A549 (cell line): ENCODE measurements at regions not wholly inside any gene's neighbourhood (a gene's known extent, or its start where the extent isn't known, plus 50 kb on each side); places are given as distances from the start of the nearest gene placed in this dataset.
A peak's percentile ranks its signal among the peaks of the same experiment; 100 is the strongest.

Experiments used
- ATAC-seq, 2 experiments: fragments of 200-7000 bp in 1 of 2; fragments of >200 bp in 1 of 2; cut with Nextera tagmentation in 1 of 2; cut with Tn5 transposase in 1 of 2; 3 replicates each; pipeline versions ENCODE4 v1.8.0 to v1.9.1; 2018 to 2020; ENCODE audit warnings: mild to moderate bottlenecking in 1 of 2, moderate library complexity in 1 of 2
- CTCF ChIA-PET: fragments of 300-600 bp; sonication (Branson Sonifier 250); formaldehyde crosslinking; extraction: SDS; loops from one replicate; lab custom pipeline; 2021; ENCODE audit warnings: antibody characterized with exemption, inconsistent platforms; lab: Yijun Ruan, JAX
- POLR2A ChIA-PET: fragments of 350-600 bp; formaldehyde crosslinking; extraction: SDS; loops from one replicate; lab custom pipeline; 2021; ENCODE audit warnings: antibody characterized with exemption, inconsistent platforms; lab: Yijun Ruan, JAX
- DNase-seq, 2 experiments: peaks; one replicate each; pipeline versions ENCODE4 v3.0.0 to v3.0.0-alpha.2; 2011 to 2016; ENCODE audit warnings: low read depth in 1 of 2, low spot score in 1 of 2
- FAIRE-seq: peaks from 2 replicates; lab custom pipeline; 2011; peaks lifted over from hg19 to GRCh38; lab: Jason Lieb, UNC
- H3K27ac ChIP-seq, 2 experiments: fragments of >200 bp; sonication (Bioruptor Twin); formaldehyde crosslinking; 3 replicates each; pipeline ENCODE4 v1.5.1; 2016 to 2017
- H3K4me1 ChIP-seq: fragments of >200 bp; sonication (Bioruptor Twin); formaldehyde crosslinking; 3 replicates; pipeline ENCODE4 v1.6.1; 2016
- H3K4me2 ChIP-seq: fragments of >200 bp; sonication (Bioruptor Twin); formaldehyde crosslinking; 3 replicates; pipeline ENCODE4 v1.6.1; 2016
- H3K4me3 ChIP-seq: fragments of >200 bp; sonication (Bioruptor Twin); formaldehyde crosslinking; 3 replicates; pipeline ENCODE4 v1.5.1; 2016
- H3K9me3 ChIP-seq: fragments of >200 bp; sonication (Bioruptor Twin); formaldehyde crosslinking; 3 replicates; pipeline ENCODE4 v1.6.1; 2016
- BCL3 ChIP-seq: fragments of >200 bp; sonication (Bioruptor Twin); formaldehyde crosslinking; IDR thresholded peaks from 3 replicates; pipeline ENCODE4 v1.6.1; 2016
- CEBPB ChIP-seq, 2 experiments: fragments of >200 bp in 1 of 2; sonication (Bioruptor Twin) in 1 of 2; formaldehyde crosslinking in 1 of 2; IDR thresholded peaks; 2 replicates each; pipeline ENCODE4 v1.6.1; 2012 to 2016
- CHD2 ChIP-seq: fragments of 150-350 bp; IDR thresholded peaks from 2 replicates; pipeline ENCODE4 v1.6.1; 2014; ENCODE audit warnings: low read length; ENCODE audit not compliant: partially characterized antibody
- CHD4 ChIP-seq: fragments of 200-600 bp; sonication (generic); IDR thresholded peaks from 2 replicates; pipeline ENCODE4 v1.6.1; 2016; ENCODE audit warnings: antibody characterized with exemption, mild to moderate bottlenecking, borderline replicate concordance
- EHF ChIP-seq: fragments of 250-450 bp; sonication (Bioruptor Pico); IDR thresholded peaks from 2 replicates; pipeline ENCODE4 v1.5.0; 2020; ENCODE audit warnings: mild to moderate bottlenecking
- EHMT2 ChIP-seq: fragments of 200-600 bp; sonication (generic); IDR thresholded peaks from 2 replicates; pipeline ENCODE4 v1.6.1; 2016; ENCODE audit warnings: antibody characterized with exemption, low read depth, mild to moderate bottlenecking, moderate library complexity
- ELK1 ChIP-seq: fragments of 150-350 bp; IDR thresholded peaks from 2 replicates; pipeline ENCODE4 v1.6.1; 2014; ENCODE audit warnings: low read depth, mild to moderate bottlenecking, low read length
- GATA3 ChIP-seq: IDR thresholded peaks from 2 replicates; pipeline ENCODE4 v1.6.1; 2012; ENCODE audit warnings: borderline replicate concordance
- HOXB13 ChIP-seq: fragments of 250-450 bp; sonication (Bioruptor Pico); IDR thresholded peaks from 2 replicates; pipeline ENCODE4 v1.5.0; 2020; ENCODE audit warnings: low read depth, mild to moderate bottlenecking, moderate library complexity
- HOXB5 ChIP-seq: fragments of 250-450 bp; sonication (Bioruptor Pico); IDR thresholded peaks from 2 replicates; pipeline ENCODE4 v1.5.0; 2020; ENCODE audit warnings: mild to moderate bottlenecking, moderate library complexity
- KDM1A ChIP-seq: fragments of 200-600 bp; sonication (generic); IDR thresholded peaks from 2 replicates; pipeline ENCODE4 v1.6.1; 2016; ENCODE audit warnings: low read depth, mild to moderate bottlenecking
- MYC ChIP-seq: IDR thresholded peaks from 2 replicates; pipeline ENCODE4 v1.6.1; 2012; ENCODE audit warnings: mild to moderate bottlenecking, inconsistent platforms, low read length, improper control_type of control experiment, borderline replicate concordance
- NFE2L2 ChIP-seq: fragments of 150-350 bp; conservative IDR thresholded peaks from 2 replicates; pipeline ENCODE4 v1.6.1; 2014; ENCODE audit warnings: low read length
- NR3C1 ChIP-seq: fragments of >200 bp; sonication (Bioruptor Twin); formaldehyde crosslinking; IDR thresholded peaks from 3 replicates; pipeline ENCODE4 v1.6.1; 2017
- POLR2A ChIP-seq: IDR thresholded peaks from 2 replicates; pipeline ENCODE4 v1.6.1; 2012; ENCODE audit warnings: mild to moderate bottlenecking, low read length
- POLR2AphosphoS2 ChIP-seq: conservative IDR thresholded peaks from 2 replicates; pipeline ENCODE4 v1.6.1; 2012; ENCODE audit warnings: low read length, improper control_type of control experiment, inconsistent platforms
- SREBF2 ChIP-seq: fragments of 450-650 bp; IDR thresholded peaks from 2 replicates; pipeline ENCODE4 v1.6.1; 2014; ENCODE audit warnings: mild to moderate bottlenecking, moderate library complexity
- TP53 ChIP-seq: fragments of 250-450 bp; sonication (Bioruptor Pico); IDR thresholded peaks from 2 replicates; pipeline ENCODE4 v1.5.0; 2021; ENCODE audit warnings: mild to moderate bottlenecking, moderate library complexity
- ZC3H11A ChIP-seq: fragments of 450-650 bp; IDR thresholded peaks from 2 replicates; pipeline ENCODE4 v1.6.1; 2014; ENCODE audit warnings: antibody characterized with exemption, mild to moderate bottlenecking
- ZFP36 ChIP-seq: fragments of 450-650 bp; IDR thresholded peaks from 2 replicates; pipeline ENCODE4 v1.6.1; 2014; ENCODE audit warnings: borderline replicate concordance; ENCODE audit not compliant: partially characterized antibody
- ZNF302 ChIP-seq: fragments of 250-450 bp; sonication (Bioruptor Pico); IDR thresholded peaks from 2 replicates; pipeline ENCODE4 v1.9.0; 2021; ENCODE audit warnings: inconsistent platforms, mild to moderate bottlenecking, moderate library complexity
- ZSCAN20 ChIP-seq: fragments of 250-450 bp; sonication (Bioruptor Pico); IDR thresholded peaks from 2 replicates; pipeline ENCODE4 v1.8.0; 2022; ENCODE audit warnings: mild to moderate bottlenecking, moderate library complexity
- WGBS: methylation state at CpG from one replicate; pipeline ENCODE4 v1.1.6; 2017; ENCODE audit errors: missing lambda C conversion rate; 5-methylcytosine and 5-hydroxymethylcytosine counted together
- TF ChIP-seq, protein P1 (sequence below): fragments of 450-650 bp; IDR thresholded peaks from 2 replicates; pipeline ENCODE4 v1.6.1; 2014; ENCODE audit warnings: antibody characterized with exemption
- TF ChIP-seq, protein P2 (sequence below): fragments of 250-450 bp; sonication (Bioruptor Pico); IDR thresholded peaks from 2 replicates; pipeline ENCODE4 v1.5.0; 2020; ENCODE audit warnings: low read depth, mild to moderate bottlenecking, moderate library complexity
- TF ChIP-seq, protein P3 (sequence below): fragments of >200 bp; sonication (Bioruptor Twin); formaldehyde crosslinking; IDR thresholded peaks from 3 replicates; pipeline ENCODE4 v1.5.1; 2016

- ChIA-PET POLR2A (no interaction called here), CTCF (no interaction called here)
- ATAC-seq (no peak), FAIRE-seq (no peak), DNase-seq (no peak)
- Histone ChIP-seq H3K4me2 (0 out of 3 replicates have a peak overlapping the region, but pooled peaks have one; percentile 1), H3K4me1 (no peaks in the 10 kb centered on the region), H3K4me3 (no peak overlapping the region)
- TF ChIP-seq ELK1: no peak
- TF ChIP-seq, all 56 proteins: peak for 0
- no peak overlapping the region for H3K27ac ChIP-seq
- WGBS: 26% methylated on average over 4 of the region's 4 CpGs
- H3K9me3 ChIP-seq: no peaks in the 10 kb centered on the region
Observed at GRCh38 chr18:2442726-2443275, 128.5 kb downstream of the METTL4 start.

GRCh38 chr18:2444201-2444875 is 127.0 kb downstream of the METTL4 start:
- Histone ChIP-seq H3K27ac (no peak overlapping the region), H3K4me2 (no peak overlapping the region)
- CTCF ChIA-PET: interaction anchor here (0.8 to 1.5 kb wide), 2 partner anchors 24 to 326 kb away, joined by 3 to 4 read pairs; no protein-coding TSS in a partner anchor
- no peak for FAIRE-seq
- TF ChIP-seq ZFP36 (no peak), EHF (no peak), ZNF302 (CRISPR knock-in tag) (no peak), CEBPB (IDR thresholded peaks at IDR 0.05) (no peak), CHD2 (no peak), SREBF2 (no peak), EHMT2 (no peak), BCL3 (no peak), ELK1 (no peak), GATA3 (no peak), TP53 (CRISPR knock-in tag) (no peak), POLR2A (no peak), HOXB13 (CRISPR knock-in tag) (no peak), NFE2L2 (no peak)
- TF ChIP-seq, protein P1, sequence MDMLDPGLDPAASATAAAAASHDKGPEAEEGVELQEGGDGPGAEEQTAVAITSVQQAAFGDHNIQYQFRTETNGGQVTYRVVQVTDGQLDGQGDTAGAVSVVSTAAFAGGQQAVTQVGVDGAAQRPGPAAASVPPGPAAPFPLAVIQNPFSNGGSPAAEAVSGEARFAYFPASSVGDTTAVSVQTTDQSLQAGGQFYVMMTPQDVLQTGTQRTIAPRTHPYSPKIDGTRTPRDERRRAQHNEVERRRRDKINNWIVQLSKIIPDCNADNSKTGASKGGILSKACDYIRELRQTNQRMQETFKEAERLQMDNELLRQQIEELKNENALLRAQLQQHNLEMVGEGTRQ: no peak
- TF ChIP-seq, all 56 proteins: peak for 0
- WGBS: 36% methylated on average over 5 of the region's 5 CpGs
- no peak for ATAC-seq
- POLR2A ChIA-PET: no interaction called here
- no peaks in the 10 kb centered on the region for H3K4me1 ChIP-seq
- no peak for DNase-seq
- H3K9me3 ChIP-seq: no peaks in the 10 kb centered on the region
- H3K4me3 ChIP-seq: no peak overlapping the region

DNA sequence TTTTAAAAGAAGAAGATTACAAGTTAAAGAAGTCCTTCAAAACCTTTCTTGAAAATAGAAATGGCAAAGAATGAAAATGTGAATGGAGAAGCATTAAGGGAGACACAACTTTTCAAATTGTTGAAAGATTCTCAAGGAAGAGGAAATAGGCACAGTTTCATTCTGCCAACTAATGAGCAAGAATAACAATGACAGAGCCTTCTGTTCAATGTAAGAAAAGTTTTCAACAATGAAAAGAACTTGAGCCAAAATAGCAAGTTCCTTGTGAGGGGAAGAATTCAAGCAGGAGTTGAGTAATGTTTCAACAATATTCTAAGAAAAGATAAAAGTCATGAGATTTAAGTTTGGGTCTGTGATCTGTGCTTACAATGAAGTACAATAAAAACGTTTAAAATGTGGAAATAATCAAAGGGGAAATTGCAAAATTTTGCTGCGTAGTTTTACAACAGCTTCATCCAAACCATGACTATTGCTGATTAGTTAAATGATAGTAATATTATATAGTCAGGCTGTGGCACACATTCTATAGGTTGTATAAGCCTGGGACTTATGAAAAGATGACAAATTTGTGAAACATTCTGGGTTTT is 122.6 kb downstream of the METTL4 start:
- no peaks in the 10 kb centered on the region for H3K9me3 ChIP-seq
- FAIRE-seq: no peak
- H3K4me1 ChIP-seq: no peaks in the 10 kb centered on the region
- no peak for ATAC-seq
- DNase-seq: no peak
- POLR2A ChIA-PET: no interaction called here
- no peak overlapping the region for H3K4me2 ChIP-seq
- 31% methylated on average over 2 of the region's 2 CpGs for WGBS
- H3K27ac ChIP-seq: no peak overlapping the region
- no peak overlapping the region for H3K4me3 ChIP-seq
- CTCF ChIA-PET: no interaction called here
- TF ChIP-seq KDM1A (no peak), MYC (no peak), POLR2AphosphoS2 (no peak), ZSCAN20 (no peak), ZC3H11A (no peak), CHD4 (no peak), HOXB5 (CRISPR knock-in tag) (no peak), NR3C1 (no peak)
- TF ChIP-seq, protein P2, sequence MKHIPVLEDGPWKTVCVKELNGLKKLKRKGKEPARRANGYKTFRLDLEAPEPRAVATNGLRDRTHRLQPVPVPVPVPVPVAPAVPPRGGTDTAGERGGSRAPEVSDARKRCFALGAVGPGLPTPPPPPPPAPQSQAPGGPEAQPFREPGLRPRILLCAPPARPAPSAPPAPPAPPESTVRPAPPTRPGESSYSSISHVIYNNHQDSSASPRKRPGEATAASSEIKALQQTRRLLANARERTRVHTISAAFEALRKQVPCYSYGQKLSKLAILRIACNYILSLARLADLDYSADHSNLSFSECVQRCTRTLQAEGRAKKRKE (CRISPR knock-in tag): no peak
- TF ChIP-seq, protein P3, sequence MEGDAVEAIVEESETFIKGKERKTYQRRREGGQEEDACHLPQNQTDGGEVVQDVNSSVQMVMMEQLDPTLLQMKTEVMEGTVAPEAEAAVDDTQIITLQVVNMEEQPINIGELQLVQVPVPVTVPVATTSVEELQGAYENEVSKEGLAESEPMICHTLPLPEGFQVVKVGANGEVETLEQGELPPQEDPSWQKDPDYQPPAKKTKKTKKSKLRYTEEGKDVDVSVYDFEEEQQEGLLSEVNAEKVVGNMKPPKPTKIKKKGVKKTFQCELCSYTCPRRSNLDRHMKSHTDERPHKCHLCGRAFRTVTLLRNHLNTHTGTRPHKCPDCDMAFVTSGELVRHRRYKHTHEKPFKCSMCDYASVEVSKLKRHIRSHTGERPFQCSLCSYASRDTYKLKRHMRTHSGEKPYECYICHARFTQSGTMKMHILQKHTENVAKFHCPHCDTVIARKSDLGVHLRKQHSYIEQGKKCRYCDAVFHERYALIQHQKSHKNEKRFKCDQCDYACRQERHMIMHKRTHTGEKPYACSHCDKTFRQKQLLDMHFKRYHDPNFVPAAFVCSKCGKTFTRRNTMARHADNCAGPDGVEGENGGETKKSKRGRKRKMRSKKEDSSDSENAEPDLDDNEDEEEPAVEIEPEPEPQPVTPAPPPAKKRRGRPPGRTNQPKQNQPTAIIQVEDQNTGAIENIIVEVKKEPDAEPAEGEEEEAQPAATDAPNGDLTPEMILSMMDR: no peak
